AG10803 (cell line): ENCODE measurements at regions not wholly inside any gene's neighbourhood (a gene's known extent, or its start where the extent isn't known, plus 50 kb on each side); places are given as distances from the start of the nearest gene placed in this dataset.

ENCODE experiments used
- DNase-seq: peaks from one replicate; pipeline ENCODE4 v3.0.0; 2010; ENCODE audit warnings: low read depth
- H3K4me3 ChIP-seq: 2 replicates; pipeline ENCODE4 v1.5.1; 2011; ENCODE audit warnings: mild to moderate bottlenecking, low read length, control low read depth
- TF ChIP-seq, protein P1 (sequence below): conservative IDR thresholded peaks from 2 replicates; pipeline ENCODE4 v1.5.1; 2011; ENCODE audit warnings: mild to moderate bottlenecking, low read length, control low read depth, inconsistent platforms

DNA sequence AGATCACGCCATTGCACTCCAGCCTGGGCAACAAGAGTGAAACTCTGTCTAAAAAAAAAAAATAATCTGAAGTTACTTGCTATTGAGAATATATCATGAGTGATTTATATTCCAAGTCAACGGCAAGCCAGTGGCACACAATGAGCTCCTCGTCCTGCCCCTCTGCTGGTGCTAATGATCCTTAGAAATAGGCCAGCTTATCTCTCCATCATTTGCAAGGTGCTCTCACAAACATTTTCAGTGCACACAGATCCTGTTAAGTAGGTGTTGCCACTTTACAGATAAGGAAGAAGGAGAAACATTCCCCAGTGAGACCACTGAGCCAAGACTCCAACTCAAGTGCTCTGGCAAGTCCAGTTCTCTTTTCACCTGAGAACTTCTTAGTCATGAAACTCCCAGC, 91.3 kb upstream of the GPR45 start:
- no peak for DNase-seq
- TF ChIP-seq, protein P1, sequence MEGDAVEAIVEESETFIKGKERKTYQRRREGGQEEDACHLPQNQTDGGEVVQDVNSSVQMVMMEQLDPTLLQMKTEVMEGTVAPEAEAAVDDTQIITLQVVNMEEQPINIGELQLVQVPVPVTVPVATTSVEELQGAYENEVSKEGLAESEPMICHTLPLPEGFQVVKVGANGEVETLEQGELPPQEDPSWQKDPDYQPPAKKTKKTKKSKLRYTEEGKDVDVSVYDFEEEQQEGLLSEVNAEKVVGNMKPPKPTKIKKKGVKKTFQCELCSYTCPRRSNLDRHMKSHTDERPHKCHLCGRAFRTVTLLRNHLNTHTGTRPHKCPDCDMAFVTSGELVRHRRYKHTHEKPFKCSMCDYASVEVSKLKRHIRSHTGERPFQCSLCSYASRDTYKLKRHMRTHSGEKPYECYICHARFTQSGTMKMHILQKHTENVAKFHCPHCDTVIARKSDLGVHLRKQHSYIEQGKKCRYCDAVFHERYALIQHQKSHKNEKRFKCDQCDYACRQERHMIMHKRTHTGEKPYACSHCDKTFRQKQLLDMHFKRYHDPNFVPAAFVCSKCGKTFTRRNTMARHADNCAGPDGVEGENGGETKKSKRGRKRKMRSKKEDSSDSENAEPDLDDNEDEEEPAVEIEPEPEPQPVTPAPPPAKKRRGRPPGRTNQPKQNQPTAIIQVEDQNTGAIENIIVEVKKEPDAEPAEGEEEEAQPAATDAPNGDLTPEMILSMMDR = no peak

DNA sequence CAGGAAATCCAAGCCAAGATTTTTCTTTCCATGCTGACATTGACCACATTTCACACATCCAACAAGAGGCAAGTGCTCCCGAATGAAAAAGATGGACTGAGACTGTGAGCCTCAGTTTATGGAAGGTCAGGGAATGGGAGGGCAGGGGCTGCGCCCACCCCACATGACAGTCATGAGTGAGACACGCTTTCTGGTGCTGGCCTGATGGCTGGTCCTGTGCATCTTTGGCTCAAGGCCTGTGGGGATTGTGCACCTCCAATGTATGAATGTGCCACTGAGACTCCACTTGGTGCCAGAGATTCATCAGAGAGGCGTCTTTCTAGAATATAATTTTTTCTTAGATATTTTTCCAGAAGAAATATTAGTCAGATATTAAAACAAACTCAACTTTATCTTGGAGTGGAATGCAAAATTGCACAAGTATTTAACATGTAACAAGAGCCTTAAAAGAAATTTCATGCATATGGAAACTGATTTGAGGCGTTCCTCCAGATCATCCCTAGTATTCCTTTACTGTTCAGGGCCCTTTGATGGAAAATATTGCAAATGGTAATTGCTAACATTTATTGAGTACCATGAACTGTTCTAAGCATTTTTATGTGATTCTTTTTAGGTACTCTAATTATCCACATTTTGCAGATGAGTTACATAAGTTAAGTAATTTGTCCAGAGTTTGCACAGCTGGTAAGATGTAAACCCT, 87.3 kb upstream of the GPR45 start:
- TF ChIP-seq, protein P1 = no peak
- no peak overlapping the region for H3K4me3 ChIP-seq
- DNase-seq = no peak

More for the DNA sequence above, 91.3 kb upstream of the GPR45 start:
- H3K4me3 ChIP-seq = no peak overlapping the region

DNA sequence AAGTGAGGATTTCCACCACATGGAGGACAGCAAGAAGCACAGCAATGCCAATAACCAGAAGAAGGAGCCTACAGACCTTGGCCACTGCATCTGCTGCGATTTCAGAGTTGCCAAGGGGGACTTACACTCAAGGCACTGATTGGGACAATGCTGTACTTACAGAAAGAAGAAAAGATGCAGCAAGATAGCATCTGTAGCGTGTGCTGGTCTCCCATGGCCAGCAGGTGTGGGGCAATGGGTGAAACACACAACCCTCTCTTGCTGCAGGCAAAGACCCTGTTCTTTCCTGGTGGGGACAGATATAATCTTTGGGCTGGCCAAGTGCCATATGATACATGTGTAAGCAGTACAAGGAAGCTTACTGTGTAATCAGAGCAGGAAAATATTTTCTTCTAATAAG, 85.4 kb upstream of the GPR45 start:
- no peak for DNase-seq
- no peak overlapping the region for H3K4me3 ChIP-seq
- TF ChIP-seq, protein P1 = no peak

DNA sequence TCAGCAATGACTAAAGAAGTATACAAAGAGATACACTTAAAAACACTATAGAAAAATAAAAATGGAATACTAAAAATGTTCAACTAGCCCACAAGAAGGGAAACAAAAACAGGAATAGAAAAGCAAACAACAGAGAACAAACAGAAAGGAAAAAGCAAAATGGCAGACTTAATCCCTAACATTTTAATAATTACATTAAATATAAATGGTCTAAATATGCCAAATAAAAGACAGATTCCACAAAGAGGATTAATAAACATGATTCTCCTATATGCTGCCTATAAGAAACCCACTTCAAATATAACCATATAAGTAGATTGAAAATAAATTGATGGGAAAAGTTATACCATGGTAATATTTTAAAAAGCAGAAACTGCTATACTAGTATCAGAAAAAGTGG, 83.5 kb upstream of the GPR45 start:
- TF ChIP-seq, protein P1 = no peak
- H3K4me3 ChIP-seq = no peak overlapping the region
- DNase-seq = no peak

DNA sequence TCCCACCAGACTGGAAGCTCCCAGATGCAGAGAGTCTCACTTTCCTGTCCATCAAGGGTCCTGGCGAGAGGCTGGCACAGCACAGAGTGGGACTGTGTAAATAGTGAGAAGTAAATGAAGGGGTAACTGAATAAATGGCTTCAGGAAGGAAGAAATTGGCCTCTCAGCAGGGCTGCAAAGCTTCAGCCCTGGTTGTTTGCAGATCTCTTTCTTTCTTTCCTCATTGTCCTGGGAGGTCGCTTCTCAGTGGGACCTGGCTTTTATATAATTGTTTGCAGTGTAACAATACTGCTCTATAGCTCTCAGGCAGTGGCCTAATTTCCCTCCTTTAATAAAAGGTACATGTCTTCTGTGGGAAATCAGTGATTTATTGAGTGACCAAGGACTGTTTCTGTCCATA, 74.9 kb upstream of the GPR45 start:
- DNase-seq = no peak
- TF ChIP-seq, protein P1 = no peak
- H3K4me3 ChIP-seq = no peak overlapping the region

DNA sequence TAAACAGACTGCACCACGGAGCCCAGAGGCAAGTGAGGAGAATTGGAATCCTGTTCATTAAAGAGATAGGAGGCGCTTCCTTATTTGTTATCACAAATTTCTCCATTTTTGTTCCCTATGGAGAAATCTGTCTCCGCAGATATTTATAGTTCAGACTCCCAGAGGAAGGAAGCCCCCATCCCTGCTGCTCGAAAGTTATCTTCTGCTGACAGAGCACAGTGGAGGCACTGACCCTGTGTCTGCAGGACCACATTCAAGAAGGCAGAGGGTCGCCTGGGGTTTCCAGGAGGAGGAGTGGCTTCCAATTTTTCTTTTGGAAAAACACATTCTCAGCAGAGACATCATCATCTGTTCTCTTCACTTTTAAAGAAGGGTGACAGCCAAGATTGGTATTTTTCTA, 73.0 kb upstream of the GPR45 start:
- TF ChIP-seq, protein P1 = no peak
- no peak overlapping the region for H3K4me3 ChIP-seq
- DNase-seq = no peak

DNA sequence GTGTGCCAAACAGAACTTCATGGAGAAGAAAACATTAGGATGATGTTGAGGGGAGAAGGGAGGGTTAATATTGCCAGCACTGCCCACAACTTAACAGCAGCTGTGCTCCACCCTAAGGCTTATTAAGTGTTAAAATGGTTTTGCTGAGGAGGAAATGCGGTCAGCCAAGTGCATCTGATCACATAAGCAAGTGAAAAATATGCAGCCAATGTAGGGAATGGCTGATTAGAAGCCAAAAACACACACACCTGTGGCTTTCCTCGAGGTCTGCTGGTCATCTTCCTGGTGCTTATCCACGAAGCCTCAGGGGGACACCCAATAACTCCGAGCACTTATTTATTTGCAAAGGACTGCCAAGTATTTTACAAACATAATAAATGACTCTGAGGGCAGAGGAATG, 66.3 kb upstream of the GPR45 start:
- H3K4me3 ChIP-seq = no peak overlapping the region
- no peak for DNase-seq
- TF ChIP-seq, protein P1 = no peak
